ENCODE measurements at regions not wholly inside any gene's neighbourhood (a gene's known extent, or its start where the extent isn't known, plus 50 kb on each side); places are given as distances from the start of the nearest gene placed in this dataset.

DNA sequence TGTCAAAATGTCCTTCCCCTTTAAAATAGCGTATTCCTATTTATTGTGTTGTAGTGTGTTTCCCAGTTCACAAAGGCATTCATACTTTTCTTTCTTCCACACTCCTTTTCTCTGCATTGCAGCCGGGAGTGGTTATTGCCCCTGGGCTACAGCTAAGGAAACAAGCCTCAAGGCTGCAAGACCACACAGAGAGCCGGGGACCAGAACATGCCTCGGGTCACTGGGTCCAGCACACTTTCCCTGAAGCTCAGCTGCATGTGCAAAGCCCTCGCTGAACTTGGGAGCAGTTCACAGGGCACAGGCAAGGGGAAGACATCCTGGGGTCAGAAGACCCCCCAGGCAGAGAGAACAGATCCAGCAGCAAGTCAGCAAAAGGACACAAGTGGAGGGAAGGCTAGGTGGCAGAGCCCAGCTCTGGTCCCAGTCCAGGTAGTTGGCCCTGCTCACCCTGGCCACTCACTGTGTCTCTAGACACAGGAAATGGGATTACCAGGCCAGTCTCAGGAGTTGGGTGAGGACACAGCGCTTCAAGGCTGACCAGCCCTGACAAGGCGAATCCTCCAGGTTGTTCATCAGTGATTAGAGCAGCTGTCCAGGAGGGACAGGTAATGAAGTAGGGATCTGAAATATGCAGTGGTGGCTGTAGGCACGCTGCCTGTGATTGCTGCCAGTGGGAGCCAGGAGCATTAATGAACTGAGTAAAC lies 118.2 kb downstream of the CD83 start:
- Histone ChIP-seq H2AK5ac (ENCODE audit: low read length, severe bottlenecking) (no peak overlapping the region), H3K4me2 (ENCODE audit: low read length, poor library complexity, severe bottlenecking) (no peak overlapping the region), H3K9ac (ENCODE audit: low read length) (no peak overlapping the region), H2AFZ (ENCODE audit: low read depth, low read length) (no peak overlapping the region), H2BK120ac (ENCODE audit: low read depth, low read length) (no peak overlapping the region), H4K8ac (ENCODE audit: low read length) (no peak overlapping the region), H3K36me3 (ENCODE audit: control insufficient read depth in 1 of 2, insufficient read depth in 2 of 2, low read depth in 1 of 2, low read length in 2 of 2) (no peaks in the 10 kb centered on the region), H3K27me3 (ENCODE audit: control insufficient read depth in 1 of 2, insufficient read depth in 1 of 2, low read length in 2 of 2) (peaks cover 0 to 9% of the 10 kb centered on the region in 2 experiments), H3K9me3 (ENCODE audit: control insufficient read depth, low read length) (peaks cover 8% of the 10 kb centered on the region), H4K91ac (ENCODE audit: low read length) (no peak overlapping the region), H3K4me1 (ENCODE audit: control insufficient read depth, insufficient read depth, low read depth, low read length) (no peaks in the 10 kb centered on the region), H3K14ac (ENCODE audit: low read length in 2 of 2) (no peak overlapping the region), H3K27ac (ENCODE audit: low read length, poor library complexity, severe bottlenecking) (no peak overlapping the region), H3K23ac (ENCODE audit: low read length in 2 of 2) (no peak overlapping the region), H3K79me1 (replicated peaks; ENCODE audit: low read length, poor library complexity, severe bottlenecking) (no peaks in the 10 kb centered on the region), H3K4me3 (ENCODE audit: insufficient read depth in 1 of 2, low read depth in 1 of 2, low read length in 2 of 2) (no peak overlapping the region), H3K18ac (ENCODE audit: low read depth in 1 of 2, low read length in 2 of 2) (no peak overlapping the region), H2BK12ac (ENCODE audit: low read length in 2 of 2) (no peak overlapping the region), H2BK5ac (ENCODE audit: low read depth, low read length, poor library complexity, severe bottlenecking) (no peak overlapping the region), H3K4ac (ENCODE audit: low read depth in 1 of 2, low read length in 2 of 2) (no peak overlapping the region), H2BK15ac (ENCODE audit: low read depth, poor library complexity, severe bottlenecking) (no peak overlapping the region)
- no peak for DNase-seq
- 94% methylated on average over 8 of the region's 8 CpGs for WGBS

GRCh38 chr6:14239097-14239496 lies 121.5 kb downstream of the CD83 start:
- no peak for DNase-seq
- Histone ChIP-seq H2AK5ac (ENCODE audit: low read length, severe bottlenecking) (no peak overlapping the region), H3K14ac (ENCODE audit: low read length in 2 of 2) (no peak overlapping the region), H2BK12ac (ENCODE audit: low read length in 2 of 2) (no peak overlapping the region), H2BK15ac (ENCODE audit: low read depth, poor library complexity, severe bottlenecking) (no peak overlapping the region), H3K4ac (ENCODE audit: low read depth in 1 of 2, low read length in 2 of 2) (no peak overlapping the region), H2BK120ac (ENCODE audit: low read depth, low read length) (no peak overlapping the region), H4K8ac (ENCODE audit: low read length) (no peak overlapping the region), H3K27me3 (ENCODE audit: control insufficient read depth in 1 of 2, insufficient read depth in 1 of 2, low read length in 2 of 2) (peaks cover 0 to 5% of the 10 kb centered on the region in 2 experiments), H3K9me3 (ENCODE audit: control insufficient read depth, low read length) (peaks cover 8% of the 10 kb centered on the region), H2AFZ (ENCODE audit: low read depth, low read length) (no peak overlapping the region), H3K18ac (ENCODE audit: low read depth in 1 of 2, low read length in 2 of 2) (no peak overlapping the region), H3K23ac (ENCODE audit: low read length in 2 of 2) (no peak overlapping the region), H3K9ac (ENCODE audit: low read length) (no peak overlapping the region), H3K79me1 (replicated peaks; ENCODE audit: low read length, poor library complexity, severe bottlenecking) (no peaks in the 10 kb centered on the region), H4K91ac (ENCODE audit: low read length) (no peak overlapping the region), H3K4me1 (ENCODE audit: control insufficient read depth, insufficient read depth, low read depth, low read length) (no peaks in the 10 kb centered on the region), H3K4me2 (ENCODE audit: low read length, poor library complexity, severe bottlenecking) (no peak overlapping the region), H3K4me3 (ENCODE audit: insufficient read depth in 1 of 2, low read depth in 1 of 2, low read length in 2 of 2) (no peak overlapping the region), H2BK5ac (ENCODE audit: low read depth, low read length, poor library complexity, severe bottlenecking) (no peak overlapping the region), H3K36me3 (ENCODE audit: control insufficient read depth in 1 of 2, insufficient read depth in 2 of 2, low read depth in 1 of 2, low read length in 2 of 2) (no peaks in the 10 kb centered on the region), H3K27ac (ENCODE audit: low read length, poor library complexity, severe bottlenecking) (no peak overlapping the region)
- WGBS = 86% methylated on average over 1 of the region's 2 CpGs

DNA sequence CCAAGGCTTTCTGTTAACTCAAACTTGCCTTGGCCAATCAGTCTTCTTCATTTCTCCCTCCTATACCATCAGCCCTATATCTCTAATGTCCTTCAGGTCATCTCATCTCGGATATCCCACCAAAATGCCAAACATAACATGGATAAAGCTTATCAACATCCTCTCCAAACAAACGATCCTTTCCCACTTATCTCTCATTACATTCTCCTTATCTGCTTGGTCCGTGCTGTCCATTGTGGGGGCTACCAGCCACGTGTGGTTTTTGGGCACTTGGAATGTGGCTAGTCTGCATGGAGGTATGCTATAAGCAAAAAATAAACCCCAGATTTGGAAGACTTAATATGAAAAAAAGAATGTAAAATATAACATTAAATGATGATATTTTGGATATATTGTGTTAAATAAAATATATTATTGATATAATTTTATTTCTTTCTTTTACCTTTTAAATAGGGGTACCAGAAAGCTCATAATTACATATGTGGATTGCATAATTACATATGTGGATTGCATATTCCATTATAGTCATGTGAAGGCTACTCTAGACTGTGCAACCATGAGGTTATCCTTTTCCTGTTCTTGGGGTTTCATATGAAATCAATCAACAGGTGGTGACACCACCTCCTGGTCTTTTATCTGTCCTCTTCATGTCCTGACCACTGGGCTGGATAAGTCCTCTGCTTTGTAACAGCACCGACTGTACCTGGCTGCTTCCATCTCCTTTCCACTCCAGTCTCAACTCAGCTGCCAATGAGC lies 123.0 kb downstream of the CD83 start:
- WGBS = 63% methylated on average over 3 of the region's 5 CpGs

DNA sequence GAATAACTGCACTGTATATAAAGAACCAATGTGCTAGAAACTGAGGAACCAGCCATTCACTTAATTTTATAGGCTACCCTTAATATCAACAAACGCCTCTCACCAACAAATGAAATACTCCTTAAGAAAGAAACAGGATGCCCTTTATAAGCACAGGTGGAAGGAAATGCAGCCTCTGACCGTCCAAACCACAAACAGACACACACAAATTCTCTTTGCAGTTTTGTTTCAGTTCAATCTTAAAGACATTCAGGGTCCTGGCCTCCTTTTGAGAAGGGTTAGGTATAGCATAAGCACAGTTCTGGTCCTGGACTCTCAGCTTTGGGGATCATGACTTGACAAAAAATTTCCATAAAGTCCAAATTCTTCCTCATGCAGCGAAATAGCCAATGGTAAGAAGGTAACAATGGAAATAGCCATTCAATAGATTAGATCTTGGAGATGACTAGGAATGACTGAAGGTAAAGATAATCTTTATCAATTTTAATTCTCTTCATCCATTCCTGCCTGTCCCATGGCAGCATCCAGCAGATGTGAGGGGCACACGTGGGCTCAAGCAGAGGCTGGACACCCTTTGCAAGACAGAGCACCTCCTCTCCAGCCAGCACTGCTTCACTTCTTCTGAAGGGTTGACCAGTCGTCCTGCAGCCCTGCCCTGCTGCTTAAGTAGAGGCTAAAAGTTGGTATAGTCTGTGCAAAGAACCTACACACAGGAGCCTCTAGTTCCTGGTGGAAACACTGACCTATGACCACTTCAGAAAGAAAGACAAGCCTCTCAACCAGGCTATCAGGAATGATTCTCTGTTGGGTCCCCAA lies 123.9 kb downstream of the CD83 start:
- no peak for DNase-seq
- no peak overlapping the region for H3K14ac ChIP-seq (ENCODE audit: low read length in 2 of 2)
- H3K23ac ChIP-seq (ENCODE audit: low read length in 2 of 2) = no peak overlapping the region
- H3K4me3 ChIP-seq (ENCODE audit: insufficient read depth in 1 of 2, low read depth in 1 of 2, low read length in 2 of 2) = no peak overlapping the region
- 73% methylated on average over 3 of the region's 5 CpGs for WGBS
- peaks cover 8% of the 10 kb centered on the region for H3K9me3 ChIP-seq (ENCODE audit: control insufficient read depth, low read length)
- H3K36me3 ChIP-seq (ENCODE audit: control insufficient read depth in 1 of 2, insufficient read depth in 2 of 2, low read depth in 1 of 2, low read length in 2 of 2) = no peaks in the 10 kb centered on the region
- no peak overlapping the region for H2BK15ac ChIP-seq (ENCODE audit: low read depth, poor library complexity, severe bottlenecking)
- no peak overlapping the region for H2BK12ac ChIP-seq (ENCODE audit: low read length in 2 of 2)
- H3K79me1 ChIP-seq (replicated peaks; ENCODE audit: low read length, poor library complexity, severe bottlenecking) = no peaks in the 10 kb centered on the region
- H3K4me2 ChIP-seq (ENCODE audit: low read length, poor library complexity, severe bottlenecking) = no peak overlapping the region
- no peak overlapping the region for H2BK120ac ChIP-seq (ENCODE audit: low read depth, low read length)
- no peak overlapping the region for H3K4ac ChIP-seq (ENCODE audit: low read depth in 1 of 2, low read length in 2 of 2)
- no peak overlapping the region for H4K8ac ChIP-seq (ENCODE audit: low read length)
- H3K9ac ChIP-seq (ENCODE audit: low read length) = no peak overlapping the region
- peaks cover 0 to under 1% of the 10 kb centered on the region in 2 experiments for H3K27me3 ChIP-seq (ENCODE audit: control insufficient read depth in 1 of 2, insufficient read depth in 1 of 2, low read length in 2 of 2)
- H4K91ac ChIP-seq (ENCODE audit: low read length) = no peak overlapping the region
- H3K4me1 ChIP-seq (ENCODE audit: control insufficient read depth, insufficient read depth, low read depth, low read length) = no peaks in the 10 kb centered on the region
- H3K18ac ChIP-seq (ENCODE audit: low read depth in 1 of 2, low read length in 2 of 2) = no peak overlapping the region
- no peak overlapping the region for H2BK5ac ChIP-seq (ENCODE audit: low read depth, low read length, poor library complexity, severe bottlenecking)
- H3K27ac ChIP-seq (ENCODE audit: low read length, poor library complexity, severe bottlenecking) = no peak overlapping the region
- no peak overlapping the region for H2AFZ ChIP-seq (ENCODE audit: low read depth, low read length)
- H2AK5ac ChIP-seq (ENCODE audit: low read length, severe bottlenecking) = no peak overlapping the region

More for the DNA sequence above, 123.0 kb downstream of the CD83 start:
- Histone ChIP-seq H3K14ac (ENCODE audit: low read length in 2 of 2) (no peak overlapping the region), H3K23ac (ENCODE audit: low read length in 2 of 2) (no peak overlapping the region), H3K4me2 (ENCODE audit: low read length, poor library complexity, severe bottlenecking) (no peak overlapping the region), H2BK120ac (ENCODE audit: low read depth, low read length) (no peak overlapping the region), H3K27me3 (ENCODE audit: control insufficient read depth in 1 of 2, insufficient read depth in 1 of 2, low read length in 2 of 2) (peaks cover 0 to 5% of the 10 kb centered on the region in 2 experiments), H3K36me3 (ENCODE audit: control insufficient read depth in 1 of 2, insufficient read depth in 2 of 2, low read depth in 1 of 2, low read length in 2 of 2) (no peaks in the 10 kb centered on the region), H3K79me1 (replicated peaks; ENCODE audit: low read length, poor library complexity, severe bottlenecking) (no peaks in the 10 kb centered on the region), H2AFZ (ENCODE audit: low read depth, low read length) (no peak overlapping the region), H4K91ac (ENCODE audit: low read length) (no peak overlapping the region), H3K18ac (ENCODE audit: low read depth in 1 of 2, low read length in 2 of 2) (no peak overlapping the region), H3K4me1 (ENCODE audit: control insufficient read depth, insufficient read depth, low read depth, low read length) (no peaks in the 10 kb centered on the region), H2AK5ac (ENCODE audit: low read length, severe bottlenecking) (no peak overlapping the region), H3K27ac (ENCODE audit: low read length, poor library complexity, severe bottlenecking) (no peak overlapping the region), H3K4me3 (ENCODE audit: insufficient read depth in 1 of 2, low read depth in 1 of 2, low read length in 2 of 2) (no peak overlapping the region), H4K8ac (ENCODE audit: low read length) (no peak overlapping the region), H3K9ac (ENCODE audit: low read length) (no peak overlapping the region), H2BK12ac (ENCODE audit: low read length in 2 of 2) (no peak overlapping the region), H3K9me3 (ENCODE audit: control insufficient read depth, low read length) (peaks cover 8% of the 10 kb centered on the region), H2BK15ac (ENCODE audit: low read depth, poor library complexity, severe bottlenecking) (no peak overlapping the region), H3K4ac (ENCODE audit: low read depth in 1 of 2, low read length in 2 of 2) (no peak overlapping the region), H2BK5ac (ENCODE audit: low read depth, low read length, poor library complexity, severe bottlenecking) (no peak overlapping the region)
- no peak for DNase-seq

Data from mesenchymal stem cell (in vitro differentiated cells and primary cell).